Urinary bladder (tissue), 3 donors: ENCODE measurements at regions not wholly inside any gene's neighbourhood (a gene's known extent, or its start where the extent isn't known, plus 50 kb on each side); places are given as distances from the start of the nearest gene placed in this dataset.

Experiments used
- DNase-seq: peaks from one replicate; pipeline ENCODE4 v3.0.0-alpha.2; 2015; ENCODE audit errors: extremely low spot score
- H3K27ac ChIP-seq: one replicate; pipeline ENCODE4 v1.5.1; 2013; ENCODE audit warnings: low read depth, mild to moderate bottlenecking, moderate library complexity
- H3K36me3 ChIP-seq: one replicate; pipeline ENCODE4 v1.6.1; 2013; ENCODE audit warnings: mild to moderate bottlenecking, moderate library complexity; ENCODE audit not compliant: insufficient read depth
- H3K4me1 ChIP-seq: one replicate; pipeline ENCODE4 v1.6.1; 2013; ENCODE audit warnings: mild to moderate bottlenecking, moderate library complexity; ENCODE audit not compliant: insufficient read depth
- H3K4me3 ChIP-seq: one replicate; pipeline ENCODE4 v1.5.1; 2013; ENCODE audit warnings: low read depth, low read length
- WGBS: extraction: QIAGEN DNeasy Blood & Tissue Kit; methylation state at CpG from one replicate; pipeline ENCODE4 v1.1.7; 2013; 5-methylcytosine and 5-hydroxymethylcytosine counted together
- donor health status: healthy with polysubstance abuse.
- donor health status: healthy.

GRCh38 chr4:171221181-171221580, 592.0 kb upstream of the GALNTL6 start:
- H3K27ac ChIP-seq, result no peak overlapping the region
- WGBS, result 68% methylated on average over 7 of the region's 7 CpGs
- H3K4me1 ChIP-seq, result no peaks in the 10 kb centered on the region
- DNase-seq, result no peak
- H3K4me3 ChIP-seq, result no peak overlapping the region
- H3K36me3 ChIP-seq, result no peaks in the 10 kb centered on the region

DNA sequence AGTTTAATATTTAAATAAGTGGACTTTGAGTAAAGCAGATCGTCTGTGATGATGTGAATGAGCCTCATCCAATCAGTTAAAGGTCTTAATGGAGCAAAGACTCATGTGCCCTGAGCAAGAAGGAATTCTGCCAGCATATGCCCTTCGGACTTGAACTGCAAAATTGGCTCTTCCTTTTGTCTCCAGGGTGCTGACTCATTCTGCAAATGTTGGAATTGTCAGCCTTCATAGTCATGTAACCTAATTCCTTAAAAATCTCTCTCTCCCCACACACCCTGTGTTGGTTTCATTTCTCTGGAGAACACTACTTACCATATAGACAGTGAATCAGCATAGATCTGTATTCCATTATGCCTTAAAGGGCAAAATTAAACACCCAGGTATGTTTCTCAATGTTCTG, 609.8 kb upstream of the GALNTL6 start:
- H3K36me3 ChIP-seq, result no peaks in the 10 kb centered on the region
- no peak for DNase-seq
- no peak overlapping the region for H3K4me3 ChIP-seq
- H3K27ac ChIP-seq, result no peak overlapping the region
- WGBS, result 55% methylated on average over 2 of the region's 2 CpGs
- no peaks in the 10 kb centered on the region for H3K4me1 ChIP-seq

DNA sequence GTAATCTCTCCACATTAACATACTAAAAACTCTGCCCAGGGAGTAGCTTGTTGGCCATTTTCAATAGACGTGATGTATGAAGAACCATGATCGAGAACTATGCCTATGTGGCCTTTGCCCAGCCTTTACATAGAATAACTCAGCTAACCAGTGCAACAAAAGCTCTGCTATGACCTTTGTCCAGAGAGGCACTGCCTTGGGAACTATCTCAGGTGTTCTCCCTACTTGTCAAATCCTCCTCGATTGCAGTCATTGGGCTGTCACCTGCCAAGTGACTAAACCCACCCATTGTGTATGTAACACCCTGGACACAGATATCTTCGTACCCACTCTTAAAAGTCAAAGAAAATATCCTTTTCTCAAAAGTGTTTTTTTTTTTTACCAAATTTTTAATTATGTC, 610.3 kb upstream of the GALNTL6 start:
- Histone ChIP-seq H3K36me3 (no peaks in the 10 kb centered on the region), H3K4me1 (no peaks in the 10 kb centered on the region), H3K27ac (no peak overlapping the region), H3K4me3 (no peak overlapping the region)
- no peak for DNase-seq
- whole genome bisulfite sequencing, result 88% methylated on average over 4 of the region's 4 CpGs

- no peaks in the 10 kb centered on the region for H3K4me1 ChIP-seq
- no peak overlapping the region for H3K27ac ChIP-seq
- no peak overlapping the region for H3K4me3 ChIP-seq
- no peaks in the 10 kb centered on the region for H3K36me3 ChIP-seq
- 79% methylated on average over 2 of the region's 2 CpGs for WGBS
- no peak for DNase-seq
Observed at GRCh38 chr4:171186700-171187099, 626.5 kb upstream of the GALNTL6 start.

DNA sequence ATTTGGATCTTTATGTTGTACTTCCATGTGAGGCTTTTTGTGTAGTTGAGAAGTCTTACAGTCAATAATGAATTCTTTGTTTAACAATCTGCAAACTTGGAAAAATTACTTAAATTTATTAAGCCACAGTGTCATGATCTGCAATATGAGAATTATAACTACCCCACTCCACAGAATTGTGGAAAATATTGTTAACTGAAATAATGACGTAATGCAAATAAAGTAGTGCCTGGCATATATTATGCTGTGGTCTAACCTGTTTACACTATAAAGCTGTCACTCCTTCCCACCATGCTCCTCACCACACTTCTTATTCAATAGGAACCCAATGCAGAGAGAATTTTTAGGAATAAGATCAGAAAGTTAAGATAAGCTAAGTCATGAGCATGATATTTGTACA, 632.1 kb upstream of the GALNTL6 start:
- 78% methylated on average over 1 of the region's 1 CpG for WGBS
- no peak overlapping the region for H3K27ac ChIP-seq
- no peaks in the 10 kb centered on the region for H3K36me3 ChIP-seq
- no peak overlapping the region for H3K4me3 ChIP-seq
- H3K4me1 ChIP-seq, result no peaks in the 10 kb centered on the region
- DNase-seq, result no peak

DNA sequence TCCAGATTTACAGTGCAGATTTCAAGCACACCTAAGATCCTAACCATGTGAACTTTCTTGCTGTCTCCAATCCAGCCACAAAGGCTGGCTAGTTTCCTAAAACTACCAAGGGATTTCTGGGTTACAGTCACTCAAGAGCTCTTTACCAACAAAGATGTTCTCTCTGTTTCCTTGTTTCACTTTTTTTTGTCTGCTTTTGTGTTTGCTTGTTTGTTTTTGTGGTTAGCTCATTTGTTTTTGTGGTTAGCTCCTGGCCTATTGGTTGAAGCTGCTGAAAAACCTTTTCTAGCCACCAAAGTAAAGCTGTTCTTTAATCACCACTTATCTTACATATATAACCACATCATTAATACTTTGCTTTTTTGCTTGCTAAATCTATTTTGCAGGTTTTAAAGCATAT, 642.5 kb upstream of the GALNTL6 start:
- no peak overlapping the region for H3K27ac ChIP-seq
- DNase-seq, result no peak
- no peaks in the 10 kb centered on the region for H3K4me1 ChIP-seq
- no peaks in the 10 kb centered on the region for H3K36me3 ChIP-seq
- no peak overlapping the region for H3K4me3 ChIP-seq

- Histone ChIP-seq H3K27ac (no peak overlapping the region), H3K36me3 (no peaks in the 10 kb centered on the region), H3K4me3 (no peak overlapping the region), H3K4me1 (no peaks in the 10 kb centered on the region)
- 74% methylated on average over 4 of the region's 4 CpGs for WGBS
- no peak for DNase-seq
Observed at GRCh38 chr4:171169396-171169795, 643.8 kb upstream of the GALNTL6 start.

- 59% methylated on average over 3 of the region's 3 CpGs for WGBS
- H3K36me3 ChIP-seq, result no peaks in the 10 kb centered on the region
- DNase-seq, result no peak
- H3K4me1 ChIP-seq, result no peaks in the 10 kb centered on the region
- no peak overlapping the region for H3K27ac ChIP-seq
- H3K4me3 ChIP-seq, result no peak overlapping the region
Observed at GRCh38 chr4:171162478-171162877, 650.7 kb upstream of the GALNTL6 start.

GRCh38 chr4:171157462-171158082, 655.6 kb upstream of the GALNTL6 start:
- no peaks in the 10 kb centered on the region for H3K36me3 ChIP-seq
- no peaks in the 10 kb centered on the region for H3K4me1 ChIP-seq
- WGBS, result 53% methylated on average over 7 of the region's 7 CpGs

GRCh38 chr4:171142639-171143038, 670.6 kb upstream of the GALNTL6 start:
- no peaks in the 10 kb centered on the region for H3K36me3 ChIP-seq
- DNase-seq, result no peak
- H3K27ac ChIP-seq, result no peak overlapping the region
- no peak overlapping the region for H3K4me3 ChIP-seq
- no peaks in the 10 kb centered on the region for H3K4me1 ChIP-seq
- WGBS, result 44% methylated on average over 1 of the region's 1 CpG

More at GRCh38 chr4:171157462-171158082, 655.6 kb upstream of the GALNTL6 start:
- Histone ChIP-seq H3K27ac (no peak overlapping the region), H3K4me3 (no peak overlapping the region)
- DNase-seq, result no peak

DNA sequence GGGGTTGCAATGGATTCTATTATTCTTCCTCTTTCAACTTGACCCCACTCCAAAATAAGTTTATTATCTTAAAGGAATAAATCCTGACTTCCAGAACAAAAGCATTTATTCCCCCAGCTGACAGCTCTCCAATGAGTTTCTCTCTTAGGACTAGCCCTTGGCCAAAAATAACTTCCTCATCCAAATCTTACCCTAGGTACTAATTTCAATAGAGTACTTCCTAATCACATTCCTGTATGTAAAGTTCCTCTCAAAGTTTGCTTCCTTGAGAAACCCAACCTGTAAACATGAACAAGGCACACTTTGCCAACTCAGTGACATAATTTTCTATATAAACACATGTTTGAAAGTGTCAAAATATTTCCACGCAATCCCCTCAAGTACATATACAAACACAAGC, 671.2 kb upstream of the GALNTL6 start:
- Histone ChIP-seq H3K4me3 (no peak overlapping the region), H3K4me1 (no peaks in the 10 kb centered on the region), H3K36me3 (no peaks in the 10 kb centered on the region), H3K27ac (no peak overlapping the region)
- WGBS, result 83% methylated on average over 1 of the region's 1 CpG
- no peak for DNase-seq

- H3K4me3 ChIP-seq, result no peak overlapping the region
- H3K4me1 ChIP-seq, result no peaks in the 10 kb centered on the region
- 43% methylated on average over 3 of the region's 3 CpGs for WGBS
- no peak for DNase-seq
- no peaks in the 10 kb centered on the region for H3K36me3 ChIP-seq
- no peak overlapping the region for H3K27ac ChIP-seq
Observed at GRCh38 chr4:171130256-171130801, 682.9 kb upstream of the GALNTL6 start.

GRCh38 chr4:171118091-171118490, 695.1 kb upstream of the GALNTL6 start:
- DNase-seq, result no peak

DNA sequence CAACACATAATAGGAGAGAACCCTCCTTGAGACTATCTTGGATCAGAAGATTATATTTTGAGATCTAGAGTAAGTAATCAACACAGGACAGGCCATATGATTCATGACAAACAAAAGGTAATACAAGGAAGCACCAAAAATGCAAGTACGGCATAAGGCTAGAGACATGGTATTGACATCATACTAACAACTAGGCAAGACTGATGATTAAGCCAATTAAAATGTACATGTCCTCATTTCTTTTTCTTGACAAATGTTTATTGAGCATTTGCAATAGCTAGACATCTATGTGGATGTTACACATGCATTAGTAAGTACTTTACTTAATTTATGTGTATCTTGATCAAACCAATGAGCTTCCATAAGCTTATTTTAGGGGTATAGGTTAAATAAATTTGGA, 695.7 kb upstream of the GALNTL6 start:
- no peak for DNase-seq
- Histone ChIP-seq H3K27ac (no peak overlapping the region), H3K4me3 (no peak overlapping the region), H3K36me3 (no peaks in the 10 kb centered on the region), H3K4me1 (no peaks in the 10 kb centered on the region)
- WGBS, result 97% methylated on average over 1 of the region's 1 CpG

More at GRCh38 chr4:171118091-171118490, 695.1 kb upstream of the GALNTL6 start:
- H3K4me1 ChIP-seq, result no peaks in the 10 kb centered on the region
- H3K27ac ChIP-seq, result no peak overlapping the region
- no peak overlapping the region for H3K4me3 ChIP-seq
- H3K36me3 ChIP-seq, result no peaks in the 10 kb centered on the region

GRCh38 chr4:171101845-171102244, 711.4 kb upstream of the GALNTL6 start:
- no peak for DNase-seq
- H3K4me3 ChIP-seq, result no peak overlapping the region
- H3K27ac ChIP-seq, result no peak overlapping the region
- H3K4me1 ChIP-seq, result no peaks in the 10 kb centered on the region
- no peaks in the 10 kb centered on the region for H3K36me3 ChIP-seq
